CD14-positive monocyte (primary cell): ENCODE measurements at regions not wholly inside any gene's neighbourhood (a gene's known extent, or its start where the extent isn't known, plus 50 kb on each side); places are given as distances from the start of the nearest gene placed in this dataset.

Source experiments
- DNase-seq, 3 donors: peaks; one replicate each; pipeline ENCODE4 v3.0.0-alpha.2; 2011 to 2022
- H2AFZ ChIP-seq: 2 replicates; pipeline ENCODE4 v1.6.0; 2012; ENCODE audit warnings: mild to moderate bottlenecking, low read depth, low read length, inconsistent platforms; ENCODE audit not compliant: insufficient read depth, poor library complexity, severe bottlenecking
- H3K27ac ChIP-seq, 2 donors: 1 replicate in 1 of 2; 2 replicates in 1 of 2; pipeline ENCODE4 v1.5.1; 2012 to 2013; ENCODE audit warnings: low read length in 2 of 2, control low read depth in 1 of 2, inconsistent platforms in 1 of 2, low read depth in 1 of 2, mild to moderate bottlenecking in 1 of 2
- H3K27me3 ChIP-seq, 2 donors: one replicate each; pipeline versions ENCODE4 v1.6.0 to v1.6.1; 2011 to 2013; ENCODE audit warnings: low read length in 2 of 2; ENCODE audit not compliant: control insufficient read depth in 2 of 2, insufficient read depth in 2 of 2
- H3K36me3 ChIP-seq, 2 donors: replicated peaks in 1 of 2; 1 replicate in 1 of 2; 2 replicates in 1 of 2; pipeline versions ENCODE4 v1.5.1 to v1.6.1; 2012 to 2013; ENCODE audit warnings: low read length in 2 of 2, control low read depth in 1 of 2, inconsistent platforms in 1 of 2, mild to moderate bottlenecking in 1 of 2; ENCODE audit not compliant: insufficient read depth in 2 of 2, control insufficient read depth in 1 of 2
- H3K4me1 ChIP-seq, 2 donors: 1 replicate in 1 of 2; 2 replicates in 1 of 2; pipeline versions ENCODE4 v1.5.1 to v1.6.1; 2012 to 2013; ENCODE audit warnings: low read length in 2 of 2, control low read depth in 1 of 2, inconsistent platforms in 1 of 2, mild to moderate bottlenecking in 1 of 2, moderate library complexity in 1 of 2; ENCODE audit not compliant: insufficient read depth in 2 of 2, control insufficient read depth in 1 of 2
- H3K4me2 ChIP-seq: replicated peaks from 2 replicates; pipeline ENCODE3; 2012; ENCODE audit warnings: low read length, moderate library complexity, mild to moderate bottlenecking; ENCODE audit not compliant: poor library complexity, severe bottlenecking; ENCODE audit errors: extremely low read depth
- H3K4me3 ChIP-seq, 3 experiments: fragments of 200-600 bp in 1 of 3; sonication (generic) in 1 of 3; replicated peaks in 1 of 3; 1 replicate in 2 of 3; 2 replicates in 1 of 3; pipeline ENCODE4 v1.5.1; 2011 to 2013; ENCODE audit warnings: low read length in 3 of 3, mild to moderate bottlenecking in 3 of 3, control low read depth in 2 of 3, low read depth in 2 of 3, inconsistent platforms in 1 of 3, moderate library complexity in 1 of 3
- H3K79me2 ChIP-seq: 2 replicates; pipeline ENCODE4 v1.6.0; 2012; ENCODE audit warnings: mild to moderate bottlenecking, control low read depth, inconsistent platforms, low read length, moderate library complexity; ENCODE audit not compliant: insufficient read depth
- H3K9ac ChIP-seq: 2 replicates; pipeline ENCODE4 v1.6.0; 2017; ENCODE audit warnings: low read length, mild to moderate bottlenecking; ENCODE audit not compliant: insufficient read depth, poor library complexity, severe bottlenecking
- H3K9me3 ChIP-seq, 2 donors: replicated peaks in 1 of 2; 1 replicate in 1 of 2; 2 replicates in 1 of 2; pipeline versions ENCODE4 v1.5.1 to v1.6.1; 2012 to 2013; ENCODE audit warnings: low read length in 2 of 2, control low read depth in 1 of 2; ENCODE audit not compliant: control insufficient read depth in 1 of 2, insufficient read depth in 1 of 2
- H4K20me1 ChIP-seq: 2 replicates; pipeline ENCODE4 v1.6.0; 2012; ENCODE audit warnings: mild to moderate bottlenecking, low read length, control low read depth, moderate library complexity; ENCODE audit not compliant: insufficient read depth
- H3K27ac Mint-ChIP-seq, 7 donors: one replicate each; pipeline ENCODE4 v1.8.0; 2020; ENCODE audit warnings: mild to moderate bottlenecking in 7 of 7, mixed read lengths in 7 of 7, moderate library complexity in 6 of 7, inconsistent platforms in 2 of 7
- H3K27me3 Mint-ChIP-seq, 3 donors: one replicate each; pipeline ENCODE4 v1.8.0; 2021 to 2022; ENCODE audit warnings: low read depth in 3 of 3, mild to moderate bottlenecking in 3 of 3, mixed read lengths in 3 of 3, moderate library complexity in 3 of 3, inconsistent platforms in 1 of 3
- H3K36me3 Mint-ChIP-seq, 2 donors: one replicate each; pipeline ENCODE4 v1.8.0; 2020; ENCODE audit warnings: mixed read lengths in 2 of 2, inconsistent platforms in 1 of 2, mild to moderate bottlenecking in 1 of 2
- H3K4me1 Mint-ChIP-seq: one replicate; pipeline ENCODE4 v1.8.0; 2020; ENCODE audit warnings: mild to moderate bottlenecking, mixed read lengths
- H3K4me3 Mint-ChIP-seq, 2 donors: one replicate each; pipeline ENCODE4 v1.8.0; 2020; ENCODE audit warnings: mild to moderate bottlenecking in 2 of 2, mixed read lengths in 2 of 2, moderate library complexity in 1 of 2
- H3K9me3 Mint-ChIP-seq, 7 donors: one replicate each; pipeline ENCODE4 v1.8.0; 2020 to 2022; ENCODE audit warnings: mixed read lengths in 7 of 7, mild to moderate bottlenecking in 6 of 7, moderate library complexity in 6 of 7, inconsistent platforms in 2 of 7
- WGBS: methylation state at CpG from one replicate; pipeline ENCODE4 v1.1.5; 2013; ENCODE audit warnings: missing lambda C conversion rate; ENCODE audit not compliant: insufficient coverage; 5-methylcytosine and 5-hydroxymethylcytosine counted together
- intact Hi-C, 2 donors: fragments of 100-400 bp; cut with micrococcal nuclease; formaldehyde crosslinking; loops; one replicate each; pipeline versions ENCODE4 v1.15.0 to v1.15.1; 2023
- TF ChIP-seq, protein P1 (sequence below): fragments of 200-600 bp; IDR thresholded peaks from one replicate; pipeline ENCODE4 v1.8.0; 2022; ENCODE audit warnings: antibody characterized with exemption, mild to moderate bottlenecking

DNA sequence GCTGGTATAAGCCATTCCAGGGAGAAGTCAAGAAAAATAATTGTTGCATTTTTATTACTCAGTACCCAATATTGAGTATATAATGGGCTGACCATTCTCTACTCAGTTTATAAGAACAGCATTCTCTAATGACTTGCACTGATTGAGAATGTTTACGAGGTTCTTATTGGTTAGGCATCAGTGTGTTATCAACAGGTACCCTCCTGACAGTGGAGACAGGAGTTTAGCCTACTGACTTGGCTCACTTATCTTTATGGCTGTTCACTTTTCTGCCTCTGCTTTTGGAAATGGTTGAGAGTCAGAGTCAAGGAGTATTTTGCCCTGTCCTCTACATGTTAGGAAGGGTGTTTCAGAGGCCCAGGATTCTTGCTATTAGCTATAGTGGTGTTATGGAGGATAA, 228.0 kb upstream of the RGS6 start:
- Histone ChIP-seq H4K20me1 (no peaks in the 10 kb centered on the region), H3K4me1 (no peaks in the 10 kb centered on the region), H3K9me3 (no peaks in the 10 kb centered on the region), H2AFZ (no peak overlapping the region), H3K4me2 (no peak overlapping the region), H3K9ac (no peak overlapping the region), H3K27me3 (no peaks in the 10 kb centered on the region), H3K36me3 (peaks cover 43 to 92% of the 10 kb centered on the region in 2 donors), H3K27ac (no peak overlapping the region), H3K79me2 (no peaks in the 10 kb centered on the region), H3K4me3 (no peak overlapping the region)
- peaks cover 68 to 70% of the 10 kb centered on the region in 2 donors for H3K36me3 Mint-ChIP-seq
- H3K27me3 Mint-ChIP-seq = no peaks in the 10 kb centered on the region
- no peaks in the 10 kb centered on the region for H3K4me1 Mint-ChIP-seq
- WGBS = no CpG with 5 or more reads among the region's 1 CpG
- H3K9me3 Mint-ChIP-seq = peaks cover 0 to 3% (median 0%) of the 10 kb centered on the region in 7 donors
- TF ChIP-seq, protein P1, sequence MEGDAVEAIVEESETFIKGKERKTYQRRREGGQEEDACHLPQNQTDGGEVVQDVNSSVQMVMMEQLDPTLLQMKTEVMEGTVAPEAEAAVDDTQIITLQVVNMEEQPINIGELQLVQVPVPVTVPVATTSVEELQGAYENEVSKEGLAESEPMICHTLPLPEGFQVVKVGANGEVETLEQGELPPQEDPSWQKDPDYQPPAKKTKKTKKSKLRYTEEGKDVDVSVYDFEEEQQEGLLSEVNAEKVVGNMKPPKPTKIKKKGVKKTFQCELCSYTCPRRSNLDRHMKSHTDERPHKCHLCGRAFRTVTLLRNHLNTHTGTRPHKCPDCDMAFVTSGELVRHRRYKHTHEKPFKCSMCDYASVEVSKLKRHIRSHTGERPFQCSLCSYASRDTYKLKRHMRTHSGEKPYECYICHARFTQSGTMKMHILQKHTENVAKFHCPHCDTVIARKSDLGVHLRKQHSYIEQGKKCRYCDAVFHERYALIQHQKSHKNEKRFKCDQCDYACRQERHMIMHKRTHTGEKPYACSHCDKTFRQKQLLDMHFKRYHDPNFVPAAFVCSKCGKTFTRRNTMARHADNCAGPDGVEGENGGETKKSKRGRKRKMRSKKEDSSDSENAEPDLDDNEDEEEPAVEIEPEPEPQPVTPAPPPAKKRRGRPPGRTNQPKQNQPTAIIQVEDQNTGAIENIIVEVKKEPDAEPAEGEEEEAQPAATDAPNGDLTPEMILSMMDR = no peak
- no peak overlapping the region for H3K4me3 Mint-ChIP-seq
- intact Hi-C loops = no loop called here
- no peak for DNase-seq
- H3K27ac Mint-ChIP-seq = no peak overlapping the region

DNA sequence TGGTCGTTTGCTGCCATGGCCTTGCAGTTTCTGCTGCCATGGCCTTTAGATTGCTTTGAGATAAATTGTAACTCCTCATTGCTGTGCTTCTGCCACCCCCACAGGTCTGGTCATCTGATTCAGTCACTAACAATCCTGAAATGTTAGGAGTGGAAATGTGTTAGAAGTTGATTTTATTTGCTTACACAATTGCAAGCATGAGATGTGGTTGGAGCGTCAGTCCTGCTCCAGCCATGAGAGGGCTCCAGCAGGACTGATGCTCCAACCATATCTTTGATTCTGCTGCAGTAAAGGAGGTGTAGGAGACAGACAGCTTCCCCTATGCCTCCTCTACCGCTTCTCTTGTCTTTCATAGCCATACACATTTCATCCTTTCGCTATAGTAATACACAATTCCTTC, 226.8 kb upstream of the RGS6 start:
- H3K36me3 Mint-ChIP-seq = peaks cover 68 to 70% of the 10 kb centered on the region in 2 donors
- H3K4me2 ChIP-seq = no peak overlapping the region
- no CpG with 5 or more reads among the region's 4 CpGs for WGBS
- H3K27me3 Mint-ChIP-seq = no peaks in the 10 kb centered on the region
- intact Hi-C loops = no loop called here
- H3K9ac ChIP-seq = no peak overlapping the region
- no peaks in the 10 kb centered on the region for H3K4me1 Mint-ChIP-seq
- DNase-seq = no peak
- no peaks in the 10 kb centered on the region for H3K79me2 ChIP-seq
- no peaks in the 10 kb centered on the region for H3K27me3 ChIP-seq
- H3K27ac ChIP-seq = no peak overlapping the region
- no peak overlapping the region for H3K27ac Mint-ChIP-seq
- no peaks in the 10 kb centered on the region for H3K4me1 ChIP-seq
- H3K4me3 Mint-ChIP-seq = no peak overlapping the region
- no peaks in the 10 kb centered on the region for H4K20me1 ChIP-seq
- H3K4me3 ChIP-seq = no peak overlapping the region
- no peaks in the 10 kb centered on the region for H3K9me3 ChIP-seq
- H3K36me3 ChIP-seq = peaks cover 48 to 92% of the 10 kb centered on the region in 2 donors
- H2AFZ ChIP-seq = no peak overlapping the region
- TF ChIP-seq, protein P1 = no peak
- H3K9me3 Mint-ChIP-seq = peaks cover 0 to 3% (median 0%) of the 10 kb centered on the region in 7 donors
